ENCODE measurements at regions not wholly inside any gene's neighbourhood (a gene's known extent, or its start where the extent isn't known, plus 50 kb on each side); places are given as distances from the start of the nearest gene placed in this dataset.

DNA sequence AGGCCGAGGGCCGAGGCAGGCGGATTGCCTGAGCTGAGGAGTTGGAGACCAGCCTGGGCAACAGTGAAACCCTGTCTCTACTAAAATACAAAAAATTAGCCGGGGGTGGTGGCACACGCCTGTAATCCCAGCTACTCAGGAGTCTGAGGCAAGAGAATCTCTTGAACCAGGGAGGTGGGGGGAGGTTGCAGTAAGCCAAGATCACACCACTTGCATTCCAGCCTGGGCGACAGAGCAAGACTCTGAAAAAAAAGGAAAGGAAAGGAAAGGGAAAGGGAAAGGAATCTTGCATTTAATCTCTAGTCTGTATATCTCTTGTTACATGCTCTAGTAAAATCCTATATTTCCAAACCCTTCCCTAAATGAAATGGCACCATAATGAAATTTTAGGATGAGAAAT is 328.3 kb upstream of the ADGRL2 start:
- H3K4me3 Mint-ChIP-seq (ENCODE audit: low read depth): no peak overlapping the region
- DNase-seq (ENCODE audit: low spot score, unreplicated experiment): no peak
- no peaks in the 10 kb centered on the region for H3K36me3 Mint-ChIP-seq (ENCODE audit: insufficient read depth)
- H3K9me3 Mint-ChIP-seq (ENCODE audit: low read depth): no peaks in the 10 kb centered on the region
- peaks cover 1% of the 10 kb centered on the region for H3K4me1 Mint-ChIP-seq (ENCODE audit: low read depth)
- H3K27me3 Mint-ChIP-seq: no peaks in the 10 kb centered on the region
- H3K27ac Mint-ChIP-seq: no peak overlapping the region
- TF ChIP-seq, protein P1, sequence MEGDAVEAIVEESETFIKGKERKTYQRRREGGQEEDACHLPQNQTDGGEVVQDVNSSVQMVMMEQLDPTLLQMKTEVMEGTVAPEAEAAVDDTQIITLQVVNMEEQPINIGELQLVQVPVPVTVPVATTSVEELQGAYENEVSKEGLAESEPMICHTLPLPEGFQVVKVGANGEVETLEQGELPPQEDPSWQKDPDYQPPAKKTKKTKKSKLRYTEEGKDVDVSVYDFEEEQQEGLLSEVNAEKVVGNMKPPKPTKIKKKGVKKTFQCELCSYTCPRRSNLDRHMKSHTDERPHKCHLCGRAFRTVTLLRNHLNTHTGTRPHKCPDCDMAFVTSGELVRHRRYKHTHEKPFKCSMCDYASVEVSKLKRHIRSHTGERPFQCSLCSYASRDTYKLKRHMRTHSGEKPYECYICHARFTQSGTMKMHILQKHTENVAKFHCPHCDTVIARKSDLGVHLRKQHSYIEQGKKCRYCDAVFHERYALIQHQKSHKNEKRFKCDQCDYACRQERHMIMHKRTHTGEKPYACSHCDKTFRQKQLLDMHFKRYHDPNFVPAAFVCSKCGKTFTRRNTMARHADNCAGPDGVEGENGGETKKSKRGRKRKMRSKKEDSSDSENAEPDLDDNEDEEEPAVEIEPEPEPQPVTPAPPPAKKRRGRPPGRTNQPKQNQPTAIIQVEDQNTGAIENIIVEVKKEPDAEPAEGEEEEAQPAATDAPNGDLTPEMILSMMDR (IDR thresholded peaks at IDR 0.05; ENCODE audit: unreplicated experiment): no peak

GRCh38 chr1:81471255-81471654 is 329.5 kb upstream of the ADGRL2 start:
- no peak overlapping the region for H3K27ac Mint-ChIP-seq
- H3K4me3 Mint-ChIP-seq (ENCODE audit: low read depth): no peak overlapping the region
- peaks cover 8% of the 10 kb centered on the region for H3K4me1 Mint-ChIP-seq (ENCODE audit: low read depth)
- TF ChIP-seq, protein P1 (IDR thresholded peaks at IDR 0.05; ENCODE audit: unreplicated experiment): no peak
- no peaks in the 10 kb centered on the region for H3K9me3 Mint-ChIP-seq (ENCODE audit: low read depth)
- DNase-seq (ENCODE audit: low spot score, unreplicated experiment): no peak
- H3K27me3 Mint-ChIP-seq: no peaks in the 10 kb centered on the region
- H3K36me3 Mint-ChIP-seq (ENCODE audit: insufficient read depth): no peaks in the 10 kb centered on the region

- no peaks in the 10 kb centered on the region for H3K36me3 Mint-ChIP-seq (ENCODE audit: insufficient read depth)
- no peak overlapping the region for H3K4me3 Mint-ChIP-seq (ENCODE audit: low read depth)
- no peaks in the 10 kb centered on the region for H3K27me3 Mint-ChIP-seq
- TF ChIP-seq, protein P1 (IDR thresholded peaks at IDR 0.05; ENCODE audit: unreplicated experiment): no peak
- H3K27ac Mint-ChIP-seq: no peak overlapping the region
- no peaks in the 10 kb centered on the region for H3K9me3 Mint-ChIP-seq (ENCODE audit: low read depth)
- no peak for DNase-seq (ENCODE audit: low spot score, unreplicated experiment)
- peaks cover 9% of the 10 kb centered on the region for H3K4me1 Mint-ChIP-seq (ENCODE audit: low read depth)
Observed at GRCh38 chr1:81470275-81470674, 330.5 kb upstream of the ADGRL2 start.

GRCh38 chr1:81467383-81467782 is 333.4 kb upstream of the ADGRL2 start:
- peaks cover 11% of the 10 kb centered on the region for H3K4me1 Mint-ChIP-seq (ENCODE audit: low read depth)
- H3K9me3 Mint-ChIP-seq (ENCODE audit: low read depth): no peaks in the 10 kb centered on the region
- no peak for DNase-seq (ENCODE audit: low spot score, unreplicated experiment)
- no peak overlapping the region for H3K27ac Mint-ChIP-seq
- H3K27me3 Mint-ChIP-seq: no peaks in the 10 kb centered on the region
- no peak overlapping the region for H3K4me3 Mint-ChIP-seq (ENCODE audit: low read depth)
- H3K36me3 Mint-ChIP-seq (ENCODE audit: insufficient read depth): no peaks in the 10 kb centered on the region
- TF ChIP-seq, protein P1 (IDR thresholded peaks at IDR 0.05; ENCODE audit: unreplicated experiment): no peak

- H3K27ac Mint-ChIP-seq: no peak overlapping the region
- H3K36me3 Mint-ChIP-seq (ENCODE audit: insufficient read depth): no peaks in the 10 kb centered on the region
- no peak overlapping the region for H3K4me3 Mint-ChIP-seq (ENCODE audit: low read depth)
- H3K4me1 Mint-ChIP-seq (ENCODE audit: low read depth): peaks cover 11% of the 10 kb centered on the region
- no peak for DNase-seq (ENCODE audit: low spot score, unreplicated experiment)
- H3K9me3 Mint-ChIP-seq (ENCODE audit: low read depth): no peaks in the 10 kb centered on the region
- TF ChIP-seq, protein P1 (IDR thresholded peaks at IDR 0.05; ENCODE audit: unreplicated experiment): no peak
- no peaks in the 10 kb centered on the region for H3K27me3 Mint-ChIP-seq
Observed at GRCh38 chr1:81466961-81467360, 333.8 kb upstream of the ADGRL2 start.
